WI38 (cell line): ENCODE measurements at regions not wholly inside any gene's neighbourhood (a gene's known extent, or its start where the extent isn't known, plus 50 kb on each side); places are given as distances from the start of the nearest gene placed in this dataset.
"Not testable (repeated sequence)": the region's sequence is repeated elsewhere in the genome, so short reads cannot be mapped to it uniquely, and the experiment has no call there.

Experiments
- H3K4me3 ChIP-seq: 2 replicates; pipeline ENCODE4 v1.5.1; 2011; ENCODE audit warnings: low read depth, mild to moderate bottlenecking, control low read depth, low read length
- CTCF ChIP-seq: IDR thresholded peaks from 2 replicates; pipeline ENCODE4 v1.5.1; 2012; ENCODE audit warnings: low read depth, mild to moderate bottlenecking, control low read depth, low read length

- TF ChIP-seq CTCF: no peak
- H3K4me3 ChIP-seq: no peak overlapping the region
Observed at GRCh38 chr9:2419347-2419746, 202.2 kb upstream of the VLDLR start.

- H3K4me3 ChIP-seq: no peak overlapping the region
- no peak for TF ChIP-seq CTCF
Observed at GRCh38 chr9:2420543-2420942, 201.0 kb upstream of the VLDLR start.

- TF ChIP-seq CTCF: no peak
- H3K4me3 ChIP-seq: no peak overlapping the region
Observed at GRCh38 chr9:2424619-2425033, 197.0 kb upstream of the VLDLR start.

- TF ChIP-seq CTCF: no peak
- no peak overlapping the region for H3K4me3 ChIP-seq
Observed at GRCh38 chr9:2425676-2426075, 195.9 kb upstream of the VLDLR start.

- H3K4me3 ChIP-seq: no peak overlapping the region
- no peak for TF ChIP-seq CTCF
Observed at GRCh38 chr9:2427120-2427891, 194.3 kb upstream of the VLDLR start.

GRCh38 chr9:2439957-2440356, 181.6 kb upstream of the VLDLR start:
- H3K4me3 ChIP-seq: no peak overlapping the region
- no peak for TF ChIP-seq CTCF

- not testable (repeated sequence) for H3K4me3 ChIP-seq
Observed at GRCh38 chr9:2443933-2444332, 177.7 kb upstream of the VLDLR start.
